HG02642 (cell line): ENCODE measurements at regions not wholly inside any gene's neighbourhood (a gene's known extent, or its start where the extent isn't known, plus 50 kb on each side); places are given as distances from the start of the nearest gene placed in this dataset.
"Not testable (repeated sequence)": the region's sequence is repeated elsewhere in the genome, so short reads cannot be mapped to it uniquely, and the experiment has no call there.

ENCODE experiments used
- ATAC-seq: cut with Tn5 transposase; IDR thresholded peaks from one replicate; pipeline ENCODE4 v1.9.1; 2021; ENCODE audit warnings: mild to moderate bottlenecking; ENCODE audit not compliant: unreplicated experiment, poor library complexity

GRCh38 chr4:49219489-49220225 is 233.6 kb downstream of the CWH43 start:
- not testable (repeated sequence) for ATAC-seq

GRCh38 chr4:49221209-49221608 is 235.1 kb downstream of the CWH43 start:
- ATAC-seq = no peak

- ATAC-seq = not testable (repeated sequence)
These were observed 236.7 kb downstream of the CWH43 start for GRCh38 chr4:49222810-49223209.

GRCh38 chr4:49226216-49226866 is 240.3 kb downstream of the CWH43 start:
- ATAC-seq = not testable (repeated sequence)

GRCh38 chr4:49227941-49228340 is 241.9 kb downstream of the CWH43 start:
- not testable (repeated sequence) for ATAC-seq

GRCh38 chr4:49229243-49229642 is 243.2 kb downstream of the CWH43 start:
- ATAC-seq = not testable (repeated sequence)

- ATAC-seq = not testable (repeated sequence)
These were observed 243.6 kb downstream of the CWH43 start for GRCh38 chr4:49229713-49230112.

- ATAC-seq = not testable (repeated sequence)
These were observed 247.3 kb downstream of the CWH43 start for GRCh38 chr4:49233346-49233745.

- not testable (repeated sequence) for ATAC-seq
These were observed 247.7 kb downstream of the CWH43 start for GRCh38 chr4:49233749-49234148.

- ATAC-seq = not testable (repeated sequence)
These were observed 248.3 kb downstream of the CWH43 start for GRCh38 chr4:49234382-49234781.

GRCh38 chr4:49235413-49236160 is 249.5 kb downstream of the CWH43 start:
- ATAC-seq = not testable (repeated sequence)

GRCh38 chr4:49236474-49236873 is 250.4 kb downstream of the CWH43 start:
- ATAC-seq = not testable (repeated sequence)

GRCh38 chr4:49241295-49241694 is 255.2 kb downstream of the CWH43 start:
- ATAC-seq = not testable (repeated sequence)

GRCh38 chr4:49262786-49263185 is 276.7 kb downstream of the CWH43 start:
- ATAC-seq = not testable (repeated sequence)

GRCh38 chr4:49270435-49270834 is 284.4 kb downstream of the CWH43 start:
- ATAC-seq = not testable (repeated sequence)

- ATAC-seq = not testable (repeated sequence)
These were observed 284.8 kb downstream of the CWH43 start for GRCh38 chr4:49270912-49271311.

GRCh38 chr4:49285905-49286304 is 299.8 kb downstream of the CWH43 start:
- ATAC-seq = not testable (repeated sequence)

GRCh38 chr4:49286926-49287745 is 301.1 kb downstream of the CWH43 start:
- not testable (repeated sequence) for ATAC-seq

- not testable (repeated sequence) for ATAC-seq
These were observed 301.8 kb downstream of the CWH43 start for GRCh38 chr4:49287893-49288292.

- ATAC-seq = not testable (repeated sequence)
These were observed 302.7 kb downstream of the CWH43 start for GRCh38 chr4:49288796-49289195.
